Peyer's patch (tissue), 4 donors: ENCODE measurements at regions not wholly inside any gene's neighbourhood (a gene's known extent, or its start where the extent isn't known, plus 50 kb on each side); places are given as distances from the start of the nearest gene placed in this dataset.

Experiments used
- POLR2A ChIP-seq, 2 donors: fragments of 450-650 bp; IDR thresholded peaks; one replicate each; pipeline ENCODE4 v1.5.1; 2017; ENCODE audit warnings: antibody characterized with exemption in 2 of 2, mild to moderate bottlenecking in 2 of 2, moderate library complexity in 2 of 2
- TF ChIP-seq, protein P1 (sequence below), 6 experiments: fragments of 450-650 bp in 4 of 6; fragments of 200-600 bp in 2 of 6; sonication (generic) in 1 of 6; IDR thresholded peaks; one replicate each; pipeline ENCODE4 v1.5.1; 2017 to 2019; ENCODE audit warnings: antibody characterized with exemption in 6 of 6, mild to moderate bottlenecking in 3 of 6, moderate library complexity in 1 of 6

- TF ChIP-seq, protein P1, sequence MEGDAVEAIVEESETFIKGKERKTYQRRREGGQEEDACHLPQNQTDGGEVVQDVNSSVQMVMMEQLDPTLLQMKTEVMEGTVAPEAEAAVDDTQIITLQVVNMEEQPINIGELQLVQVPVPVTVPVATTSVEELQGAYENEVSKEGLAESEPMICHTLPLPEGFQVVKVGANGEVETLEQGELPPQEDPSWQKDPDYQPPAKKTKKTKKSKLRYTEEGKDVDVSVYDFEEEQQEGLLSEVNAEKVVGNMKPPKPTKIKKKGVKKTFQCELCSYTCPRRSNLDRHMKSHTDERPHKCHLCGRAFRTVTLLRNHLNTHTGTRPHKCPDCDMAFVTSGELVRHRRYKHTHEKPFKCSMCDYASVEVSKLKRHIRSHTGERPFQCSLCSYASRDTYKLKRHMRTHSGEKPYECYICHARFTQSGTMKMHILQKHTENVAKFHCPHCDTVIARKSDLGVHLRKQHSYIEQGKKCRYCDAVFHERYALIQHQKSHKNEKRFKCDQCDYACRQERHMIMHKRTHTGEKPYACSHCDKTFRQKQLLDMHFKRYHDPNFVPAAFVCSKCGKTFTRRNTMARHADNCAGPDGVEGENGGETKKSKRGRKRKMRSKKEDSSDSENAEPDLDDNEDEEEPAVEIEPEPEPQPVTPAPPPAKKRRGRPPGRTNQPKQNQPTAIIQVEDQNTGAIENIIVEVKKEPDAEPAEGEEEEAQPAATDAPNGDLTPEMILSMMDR (IDR thresholded peaks at IDR 0.05) = no peak
- TF ChIP-seq POLR2A (IDR thresholded peaks at IDR 0.05) = no peak
Measured at GRCh38 chr2:226002438-226002837, 602.9 kb downstream of the NYAP2 start.
